ENCODE measurements at regions not wholly inside any gene's neighbourhood (a gene's known extent, or its start where the extent isn't known, plus 50 kb on each side); places are given as distances from the start of the nearest gene placed in this dataset.

DNA sequence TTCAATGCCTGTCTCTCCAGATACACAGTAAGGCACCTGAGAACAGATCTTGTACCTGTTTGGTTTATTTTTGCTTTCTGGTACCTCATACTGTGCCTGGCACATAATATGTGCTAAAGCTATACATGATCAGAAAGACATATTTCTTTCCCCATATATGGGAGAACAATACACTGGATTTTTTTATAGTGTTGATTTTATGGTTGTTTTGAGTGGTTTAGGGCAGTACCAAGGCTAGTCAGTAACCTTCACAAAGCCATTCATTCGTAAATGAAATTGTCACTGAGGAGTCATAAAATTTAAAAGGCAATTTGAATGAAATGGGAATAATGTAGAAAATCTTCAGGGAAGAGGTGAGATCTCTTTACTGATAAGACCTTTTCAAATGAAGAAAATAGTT, 810.2 kb downstream of the TUSC7 start:
- TF ChIP-seq, protein P1, sequence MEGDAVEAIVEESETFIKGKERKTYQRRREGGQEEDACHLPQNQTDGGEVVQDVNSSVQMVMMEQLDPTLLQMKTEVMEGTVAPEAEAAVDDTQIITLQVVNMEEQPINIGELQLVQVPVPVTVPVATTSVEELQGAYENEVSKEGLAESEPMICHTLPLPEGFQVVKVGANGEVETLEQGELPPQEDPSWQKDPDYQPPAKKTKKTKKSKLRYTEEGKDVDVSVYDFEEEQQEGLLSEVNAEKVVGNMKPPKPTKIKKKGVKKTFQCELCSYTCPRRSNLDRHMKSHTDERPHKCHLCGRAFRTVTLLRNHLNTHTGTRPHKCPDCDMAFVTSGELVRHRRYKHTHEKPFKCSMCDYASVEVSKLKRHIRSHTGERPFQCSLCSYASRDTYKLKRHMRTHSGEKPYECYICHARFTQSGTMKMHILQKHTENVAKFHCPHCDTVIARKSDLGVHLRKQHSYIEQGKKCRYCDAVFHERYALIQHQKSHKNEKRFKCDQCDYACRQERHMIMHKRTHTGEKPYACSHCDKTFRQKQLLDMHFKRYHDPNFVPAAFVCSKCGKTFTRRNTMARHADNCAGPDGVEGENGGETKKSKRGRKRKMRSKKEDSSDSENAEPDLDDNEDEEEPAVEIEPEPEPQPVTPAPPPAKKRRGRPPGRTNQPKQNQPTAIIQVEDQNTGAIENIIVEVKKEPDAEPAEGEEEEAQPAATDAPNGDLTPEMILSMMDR (IDR thresholded peaks at IDR 0.05; ENCODE audit: insufficient read depth, missing control alignments) = no peak

DNA sequence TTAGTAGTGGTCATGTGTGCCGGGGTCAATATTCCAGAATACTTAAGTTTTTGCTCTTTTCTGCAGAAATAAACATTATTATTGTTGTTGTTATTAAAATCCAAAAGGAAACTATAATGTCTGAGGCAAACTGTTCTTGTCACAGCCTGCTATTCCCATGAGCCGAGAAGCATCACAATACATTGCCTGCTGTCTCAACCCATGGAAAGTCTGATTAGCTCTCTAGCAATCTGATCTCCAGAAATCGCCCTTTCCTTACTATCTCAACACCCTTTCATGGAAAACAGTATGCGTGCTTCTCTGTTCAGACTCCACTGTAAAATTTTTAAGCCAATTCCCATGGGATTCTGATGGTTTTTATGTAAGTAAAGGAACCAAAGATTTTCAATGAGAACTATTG, 811.0 kb downstream of the TUSC7 start:
- FAIRE-seq (no peak), DNase-seq (ENCODE audit: insufficient read length, low spot score) (no peak)
- TF ChIP-seq, protein P1 (IDR thresholded peaks at IDR 0.05; ENCODE audit: insufficient read depth, missing control alignments) = no peak

More for the DNA sequence above, 810.2 kb downstream of the TUSC7 start:
- FAIRE-seq = no peak
- no peak for DNase-seq (ENCODE audit: insufficient read length, low spot score)

DNA sequence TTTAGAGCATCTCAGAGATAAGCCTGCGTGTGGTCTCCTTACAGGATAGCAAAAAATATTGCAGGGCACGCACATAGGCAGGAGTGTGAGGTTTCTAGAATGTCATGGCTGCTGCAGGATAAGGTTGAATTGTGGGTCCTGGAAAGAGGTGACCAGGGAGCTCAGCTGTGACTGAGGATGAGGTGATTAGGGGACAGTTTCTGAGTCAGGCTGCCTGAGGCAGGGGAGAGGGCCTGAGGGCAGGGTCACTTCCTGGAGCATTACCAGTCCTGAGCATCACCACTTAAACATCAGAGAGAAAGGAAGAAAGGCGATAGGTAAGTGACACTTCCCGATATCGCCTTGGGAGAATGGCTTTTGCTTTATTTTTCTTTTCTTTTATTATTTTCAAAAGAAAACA, 813.8 kb downstream of the TUSC7 start:
- no peak for DNase-seq (ENCODE audit: insufficient read length, low spot score)
- TF ChIP-seq, protein P1 (IDR thresholded peaks at IDR 0.05; ENCODE audit: insufficient read depth, missing control alignments) = no peak
- FAIRE-seq = no peak

DNA sequence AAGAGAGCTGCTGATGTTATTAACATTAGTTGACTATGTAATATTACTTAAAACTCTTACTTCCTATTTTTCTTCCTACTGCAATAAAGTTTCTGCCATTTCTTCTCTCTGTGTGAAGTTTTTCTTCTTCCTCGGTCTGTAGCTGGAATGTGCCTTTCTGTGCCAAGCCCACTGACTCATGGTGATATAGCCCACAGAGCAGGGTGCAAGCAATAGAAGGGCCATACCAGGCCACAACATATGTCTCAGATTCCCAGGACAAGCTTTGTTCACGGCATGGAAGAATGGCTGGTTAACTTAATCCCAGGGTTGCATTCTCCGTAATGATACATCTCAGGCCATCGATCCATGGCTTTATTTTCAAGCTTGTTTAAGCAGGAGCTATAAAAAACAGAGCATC, 815.3 kb downstream of the TUSC7 start:
- TF ChIP-seq, protein P1 (IDR thresholded peaks at IDR 0.05; ENCODE audit: insufficient read depth, missing control alignments) = no peak
- DNase-seq (ENCODE audit: insufficient read length, low spot score) = no peak
- no peak for FAIRE-seq

DNA sequence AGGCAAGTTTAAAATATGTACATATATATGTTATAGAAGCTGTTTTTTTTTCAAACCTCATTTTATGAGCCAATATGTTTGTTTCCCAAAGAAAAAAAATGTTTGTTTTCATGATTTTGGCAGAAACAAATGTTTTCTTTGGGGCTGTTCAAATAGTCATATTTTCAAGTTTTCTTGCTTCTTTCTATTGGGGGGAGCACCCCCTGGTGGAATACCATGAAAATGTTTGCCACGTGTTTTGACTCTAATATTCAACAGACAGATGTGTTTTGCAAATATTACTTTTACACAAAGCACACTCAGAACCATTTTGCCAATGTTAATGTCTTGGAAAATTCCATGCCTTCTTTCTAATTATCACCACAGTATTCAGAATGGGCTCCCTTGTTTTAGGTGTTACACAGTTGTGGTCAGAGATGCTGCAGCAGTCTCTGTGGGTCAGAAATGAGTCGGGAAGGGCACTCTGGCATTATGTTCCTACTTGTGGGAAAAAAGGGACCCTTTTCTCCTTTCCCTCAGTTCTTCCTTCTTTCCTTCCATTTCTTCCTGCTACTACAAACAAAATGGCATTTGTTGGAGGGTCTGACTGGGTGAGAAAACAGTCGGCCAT, 817.0 kb downstream of the TUSC7 start:
- no peak for DNase-seq (ENCODE audit: insufficient read length, low spot score)
- FAIRE-seq = no peak
- TF ChIP-seq, protein P1 (IDR thresholded peaks at IDR 0.05; ENCODE audit: insufficient read depth, missing control alignments) = peak; percentile 53

DNA sequence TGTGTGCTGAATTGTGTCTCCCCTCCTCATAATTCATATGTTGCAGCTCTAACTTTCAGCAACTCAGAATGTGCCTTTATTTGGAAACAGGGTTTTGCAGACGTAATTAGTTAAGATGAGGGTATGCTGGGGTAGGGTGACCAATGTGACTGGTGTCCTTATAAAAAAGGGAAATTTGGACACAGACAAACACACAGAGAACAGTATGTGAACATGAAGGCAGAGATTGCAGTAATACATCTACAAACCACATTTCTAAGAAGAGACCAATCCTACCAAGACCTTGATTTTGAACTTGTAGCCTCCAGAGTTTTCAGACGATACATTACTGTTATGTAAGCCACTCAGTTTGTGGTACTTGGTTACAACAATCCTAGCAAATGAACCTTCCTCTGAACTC, 817.8 kb downstream of the TUSC7 start:
- DNase-seq (ENCODE audit: insufficient read length, low spot score) (no peak), FAIRE-seq (peak; percentile 87)
- TF ChIP-seq, protein P1 (IDR thresholded peaks at IDR 0.05; ENCODE audit: insufficient read depth, missing control alignments) = no peak

DNA sequence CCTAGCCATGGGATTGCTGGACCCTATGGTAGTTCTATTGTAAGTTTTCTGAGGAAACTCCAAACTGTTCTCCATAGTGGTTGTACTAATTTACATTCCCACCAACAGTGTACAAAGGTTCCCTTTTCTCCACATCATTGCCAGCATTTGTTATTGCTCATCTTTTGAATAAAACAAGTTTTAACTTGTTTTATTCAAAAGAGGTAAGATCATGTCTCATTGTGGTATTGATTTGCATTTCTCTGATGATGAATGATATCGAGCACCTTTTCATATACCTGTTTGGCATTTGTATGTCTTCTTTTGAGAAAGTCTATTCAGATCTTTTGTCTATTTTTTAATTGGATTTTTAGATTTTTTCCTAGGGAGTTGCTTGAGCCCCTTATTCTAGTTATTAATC, 819.1 kb downstream of the TUSC7 start:
- FAIRE-seq = no peak
- TF ChIP-seq, protein P1 (IDR thresholded peaks at IDR 0.05; ENCODE audit: insufficient read depth, missing control alignments) = no peak

More for the DNA sequence above, 819.1 kb downstream of the TUSC7 start:
- no peak for DNase-seq (ENCODE audit: insufficient read length, low spot score)
